Keratinocyte (primary cell): ENCODE measurements at regions not wholly inside any gene's neighbourhood (a gene's known extent, or its start where the extent isn't known, plus 50 kb on each side); places are given as distances from the start of the nearest gene placed in this dataset.

Experiments used
- DNase-seq: peaks from one replicate; pipeline ENCODE4 v3.0.0-alpha.2; 2011; ENCODE audit warnings: low read depth, missing footprints, low spot score
- FAIRE-seq: peaks from 2 replicates; lab custom pipeline; 2011; peaks lifted over from hg19 to GRCh38; lab: Jason Lieb, UNC
- H2AFZ ChIP-seq: 2 replicates; pipeline ENCODE4 v1.6.0; 2012; ENCODE audit warnings: low read length, control low read depth, inconsistent platforms; ENCODE audit not compliant: control insufficient read depth
- H3K27ac ChIP-seq: 2 replicates; pipeline ENCODE4 v1.5.1; 2011; ENCODE audit warnings: low read length; ENCODE audit not compliant: control insufficient read depth, insufficient read depth
- H3K27me3 ChIP-seq: 3 replicates; pipeline ENCODE4 v1.6.0; 2011; ENCODE audit warnings: low read length; ENCODE audit not compliant: control insufficient read depth, insufficient read depth; ENCODE audit errors: extremely low read depth
- H3K36me3 ChIP-seq, 2 experiments: 2 replicates in 1 of 2; 3 replicates in 1 of 2; pipeline ENCODE4 v1.5.1; 2011; ENCODE audit warnings: low read length in 2 of 2, mild to moderate bottlenecking in 1 of 2; ENCODE audit not compliant: control insufficient read depth in 2 of 2, insufficient read depth in 2 of 2; ENCODE audit errors: extremely low read depth in 1 of 2
- H3K4me1 ChIP-seq: 3 replicates; pipeline ENCODE4 v1.5.1; 2011; ENCODE audit warnings: low read length; ENCODE audit not compliant: control insufficient read depth, insufficient read depth; ENCODE audit errors: extremely low read depth
- H3K4me2 ChIP-seq: 3 replicates; pipeline ENCODE4 v1.6.0; 2011; ENCODE audit warnings: low read depth, low read length; ENCODE audit not compliant: control insufficient read depth, insufficient read depth; ENCODE audit errors: extremely low read depth
- H3K4me3 ChIP-seq, 3 experiments: fragments of 200-600 bp in 1 of 3; sonication (generic) in 1 of 3; 2 replicates in 2 of 3; 3 replicates in 1 of 3; pipeline ENCODE4 v1.5.1; 2011 to 2016; ENCODE audit warnings: low read length in 3 of 3, mild to moderate bottlenecking in 3 of 3, control low read depth in 2 of 3, inconsistent platforms in 1 of 3, low read depth in 1 of 3, mixed read lengths in 1 of 3, mixed run types in 1 of 3, moderate library complexity in 1 of 3; ENCODE audit not compliant: control insufficient read depth in 2 of 3, insufficient read depth in 2 of 3; ENCODE audit errors: extremely low read depth in 1 of 3
- H3K79me2 ChIP-seq: 2 replicates; pipeline ENCODE4 v1.6.0; 2012; ENCODE audit warnings: low read length; ENCODE audit not compliant: control insufficient read depth, insufficient read depth
- H3K9ac ChIP-seq: 3 replicates; pipeline ENCODE4 v1.6.0; 2011; ENCODE audit warnings: low read length; ENCODE audit not compliant: control insufficient read depth, insufficient read depth; ENCODE audit errors: extremely low read depth
- H3K9me1 ChIP-seq: 3 replicates; pipeline ENCODE4 v1.6.0; 2011; ENCODE audit warnings: low read length; ENCODE audit not compliant: control insufficient read depth, insufficient read depth; ENCODE audit errors: extremely low read depth
- H3K9me3 ChIP-seq: 2 replicates; pipeline ENCODE4 v1.5.1; 2012; ENCODE audit warnings: low read depth, low read length; ENCODE audit not compliant: control insufficient read depth
- H4K20me1 ChIP-seq: 3 replicates; pipeline ENCODE4 v1.6.0; 2011; ENCODE audit warnings: low read length; ENCODE audit not compliant: control insufficient read depth, insufficient read depth; ENCODE audit errors: extremely low read depth
- CTCF ChIP-seq, 3 experiments: IDR thresholded peaks in 1 of 3; conservative IDR thresholded peaks in 1 of 3; optimal IDR thresholded peaks in 1 of 3; 2 replicates in 2 of 3; 3 replicates in 1 of 3; pipeline versions ENCODE3 to v1.5.1; 2011; ENCODE audit warnings: low read length in 3 of 3, mild to moderate bottlenecking in 3 of 3, moderate library complexity in 2 of 3, control low read depth in 1 of 3, inconsistent platforms in 1 of 3; ENCODE audit not compliant: insufficient read depth in 2 of 3; ENCODE audit errors: extremely low read depth in 1 of 3
- EZH2 ChIP-seq: IDR thresholded peaks from one replicate; pipeline ENCODE4 v1.6.1; 2012; ENCODE audit warnings: inconsistent platforms, mild to moderate bottlenecking, low read length, moderate library complexity
- dilution Hi-C: fragments of 300-500 bp; cut with MboI; formaldehyde crosslinking; loops from one replicate; pipeline ENCODE4 v1.7.0; 2020; ENCODE audit warnings: low sequenced_read_pairs; ENCODE audit not compliant: extremely low pct_ligation_motif_present

GRCh38 chr6:47964969-47965368 lies 146.0 kb downstream of the PTCHD4 start:
- Histone ChIP-seq H3K36me3 (no peaks in the 10 kb centered on the region), H3K9me1 (no peaks in the 10 kb centered on the region), H2AFZ (no peak overlapping the region), H3K4me2 (no peak overlapping the region), H3K27ac (no peak overlapping the region), H3K9me3 (no peaks in the 10 kb centered on the region), H3K4me3 (no peak overlapping the region), H4K20me1 (no peaks in the 10 kb centered on the region), H3K9ac (no peak overlapping the region), H3K4me1 (no peaks in the 10 kb centered on the region), H3K79me2 (no peaks in the 10 kb centered on the region), H3K27me3 (no peaks in the 10 kb centered on the region)
- no peak for FAIRE-seq
- no peak for DNase-seq
- TF ChIP-seq EZH2 = no peak
- no peak for TF ChIP-seq CTCF (optimal IDR thresholded peaks at IDR 0.05 in 1 of 3, IDR thresholded peaks at IDR 0.05 in 1 of 3, conservative IDR thresholded peaks at IDR 0.05 in 1 of 3; ENCODE audit: extremely low read depth in 1 of 3, insufficient read depth in 2 of 3, low read length in 3 of 3)
- dilution Hi-C loops = no loop called here

- Histone ChIP-seq H3K4me2 (no peak overlapping the region), H3K27me3 (no peaks in the 10 kb centered on the region), H3K9ac (no peak overlapping the region), H3K36me3 (no peaks in the 10 kb centered on the region), H3K27ac (no peak overlapping the region), H3K9me1 (no peaks in the 10 kb centered on the region), H4K20me1 (no peaks in the 10 kb centered on the region), H3K9me3 (no peaks in the 10 kb centered on the region), H3K4me1 (no peaks in the 10 kb centered on the region), H3K79me2 (no peaks in the 10 kb centered on the region), H3K4me3 (no peak overlapping the region), H2AFZ (no peak overlapping the region)
- dilution Hi-C loops = no loop called here
- TF ChIP-seq EZH2 = no peak
- no peak for TF ChIP-seq CTCF (optimal IDR thresholded peaks at IDR 0.05 in 1 of 3, IDR thresholded peaks at IDR 0.05 in 1 of 3, conservative IDR thresholded peaks at IDR 0.05 in 1 of 3; ENCODE audit: extremely low read depth in 1 of 3, insufficient read depth in 2 of 3, low read length in 3 of 3)
- DNase-seq (no peak), FAIRE-seq (no peak)
Measured at GRCh38 chr6:47952640-47953039, 158.4 kb downstream of the PTCHD4 start.
